ENCODE measurements at regions not wholly inside any gene's neighbourhood (a gene's known extent, or its start where the extent isn't known, plus 50 kb on each side); places are given as distances from the start of the nearest gene placed in this dataset.

DNA sequence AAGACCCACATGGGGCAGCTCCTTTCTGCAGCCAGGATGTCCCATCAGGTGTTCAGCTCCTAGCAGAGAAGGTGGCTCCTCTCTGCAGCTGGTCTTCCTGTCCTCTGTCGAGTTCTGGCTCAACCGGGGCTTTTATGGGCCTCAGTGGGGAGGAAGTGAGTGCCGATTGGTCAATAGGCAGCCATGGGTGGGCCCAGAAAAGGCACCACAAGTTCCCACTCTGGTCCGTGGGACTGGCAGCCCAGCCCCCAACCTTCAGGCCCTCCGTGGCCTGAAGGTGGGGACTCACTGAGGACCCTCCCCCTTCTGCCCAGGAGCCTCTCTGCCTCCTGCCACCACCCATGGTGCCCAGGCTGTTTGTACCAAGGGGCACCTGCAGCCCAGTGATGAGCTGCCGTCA lies 161.7 kb upstream of the DUSP10 start:
- no peak for TF ChIP-seq POLR2AphosphoS5 (IDR thresholded peaks at IDR 0.05)
- TF ChIP-seq CTCF (IDR thresholded peaks at IDR 0.05): no peak

Data from prostate gland (tissue), 2 donors.